Gastrocnemius medialis (tissue), 4 donors: ENCODE measurements at regions not wholly inside any gene's neighbourhood (a gene's known extent, or its start where the extent isn't known, plus 50 kb on each side); places are given as distances from the start of the nearest gene placed in this dataset.

Experiments used
- POLR2A ChIP-seq, 2 donors: fragments of 450-650 bp; IDR thresholded peaks; one replicate each; pipeline ENCODE4 v1.6.1; 2017; ENCODE audit warnings: antibody characterized with exemption in 2 of 2, mild to moderate bottlenecking in 2 of 2, moderate library complexity in 2 of 2
- TF ChIP-seq, protein P1 (sequence below), 5 experiments: fragments of 450-650 bp in 3 of 5; fragments of 200-600 bp in 2 of 5; sonication (generic) in 2 of 5; IDR thresholded peaks in 4 of 5; conservative IDR thresholded peaks in 1 of 5; 1 replicate in 4 of 5; 2 replicates in 1 of 5; pipeline ENCODE4 v1.5.1; 2016 to 2019; ENCODE audit warnings: antibody characterized with exemption in 5 of 5, mild to moderate bottlenecking in 3 of 5, moderate library complexity in 3 of 5

DNA sequence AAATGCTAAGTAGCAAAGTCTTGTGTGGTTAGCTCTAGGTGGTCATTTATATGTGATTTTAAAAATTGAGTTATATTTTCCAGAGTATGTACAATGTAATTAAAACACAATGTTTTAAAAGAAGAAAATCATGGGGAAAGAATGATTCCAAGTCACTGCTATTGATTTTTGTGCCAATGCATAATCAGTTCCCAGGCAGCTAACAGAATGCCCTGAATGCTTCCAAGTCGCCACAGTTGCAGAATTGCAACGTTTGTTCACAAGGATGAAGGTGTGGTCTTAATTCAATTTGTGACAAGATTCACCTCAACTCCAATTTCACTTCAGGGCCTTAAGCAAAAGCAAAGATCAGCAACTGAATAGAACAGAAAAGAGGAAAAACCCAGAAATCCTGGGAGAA, 200.4 kb downstream of the SPP2 start:
- TF ChIP-seq POLR2A (IDR thresholded peaks at IDR 0.05) = no peak
- TF ChIP-seq, protein P1, sequence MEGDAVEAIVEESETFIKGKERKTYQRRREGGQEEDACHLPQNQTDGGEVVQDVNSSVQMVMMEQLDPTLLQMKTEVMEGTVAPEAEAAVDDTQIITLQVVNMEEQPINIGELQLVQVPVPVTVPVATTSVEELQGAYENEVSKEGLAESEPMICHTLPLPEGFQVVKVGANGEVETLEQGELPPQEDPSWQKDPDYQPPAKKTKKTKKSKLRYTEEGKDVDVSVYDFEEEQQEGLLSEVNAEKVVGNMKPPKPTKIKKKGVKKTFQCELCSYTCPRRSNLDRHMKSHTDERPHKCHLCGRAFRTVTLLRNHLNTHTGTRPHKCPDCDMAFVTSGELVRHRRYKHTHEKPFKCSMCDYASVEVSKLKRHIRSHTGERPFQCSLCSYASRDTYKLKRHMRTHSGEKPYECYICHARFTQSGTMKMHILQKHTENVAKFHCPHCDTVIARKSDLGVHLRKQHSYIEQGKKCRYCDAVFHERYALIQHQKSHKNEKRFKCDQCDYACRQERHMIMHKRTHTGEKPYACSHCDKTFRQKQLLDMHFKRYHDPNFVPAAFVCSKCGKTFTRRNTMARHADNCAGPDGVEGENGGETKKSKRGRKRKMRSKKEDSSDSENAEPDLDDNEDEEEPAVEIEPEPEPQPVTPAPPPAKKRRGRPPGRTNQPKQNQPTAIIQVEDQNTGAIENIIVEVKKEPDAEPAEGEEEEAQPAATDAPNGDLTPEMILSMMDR (IDR thresholded peaks at IDR 0.05 in 4 of 5, conservative IDR thresholded peaks at IDR 0.05 in 1 of 5) = no peak
